ENCODE measurements at regions not wholly inside any gene's neighbourhood (a gene's known extent, or its start where the extent isn't known, plus 50 kb on each side); places are given as distances from the start of the nearest gene placed in this dataset.
A peak's percentile ranks its signal among the peaks of the same experiment; 100 is the strongest.

DNA sequence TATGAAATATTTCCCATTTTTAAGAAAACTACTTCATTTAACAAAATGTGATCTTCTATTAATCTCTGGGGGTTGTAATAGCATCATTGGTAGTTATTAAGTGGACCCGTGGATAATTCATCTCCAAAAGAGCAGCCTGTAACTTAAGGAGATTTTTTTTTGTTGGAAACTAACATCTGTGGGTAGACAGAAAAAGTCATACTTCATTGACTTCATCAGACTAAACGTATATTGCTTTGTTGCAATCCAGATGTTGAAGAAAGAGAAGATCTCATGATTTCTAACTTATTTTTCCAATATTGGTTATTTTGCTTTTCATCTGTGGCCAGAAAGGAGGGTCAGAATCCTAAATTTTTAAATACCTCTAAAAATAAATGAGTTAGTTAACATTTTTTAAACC is 296.5 kb upstream of the MIR17HG start:
- intact Hi-C loops (cut with micrococcal nuclease): no loop called here
- BruUV-seq (replicated peaks): no TSS peak
- H3K27me3 ChIP-seq (ENCODE audit: control insufficient read depth in 2 of 2, insufficient read depth in 2 of 2, low read length in 2 of 2): no peaks in the 10 kb centered on the region

More for the DNA sequence above, 296.5 kb upstream of the MIR17HG start:
- ChIA-PET CTCF (ENCODE audit: low intra/inter-chr PET ratio) (no interaction called here), POLR2A (no interaction called here)
- Histone ChIP-seq H4K20me1 (replicated peaks; ENCODE audit: control insufficient read depth, insufficient read depth, low read length) (no peaks in the 10 kb centered on the region), H3K36me3 (ENCODE audit: control insufficient read depth, insufficient read depth, low read length) (no peaks in the 10 kb centered on the region), H3K4me3 (no peak overlapping the region), H3K9me3 (replicated peaks; ENCODE audit: control insufficient read depth, insufficient read depth, low read depth, low read length) (no peaks in the 10 kb centered on the region; the same call in 1 of the 2 replicates), H3K27ac (ENCODE audit: extremely low read depth, low read depth, low read length) (no peak overlapping the region), H3K9ac (ENCODE audit: insufficient read depth in 1 of 2, low read depth in 2 of 2, low read length in 2 of 2) (no peak overlapping the region), H2AFZ (ENCODE audit: low read depth, low read length) (no peak overlapping the region), H3K4me2 (ENCODE audit: insufficient read depth, low read length) (no peak overlapping the region), H3K79me2 (ENCODE audit: control insufficient read depth, insufficient read depth, low read length) (no peaks in the 10 kb centered on the region), H3K9me1 (ENCODE audit: control insufficient read depth, insufficient read depth, low read length) (no peaks in the 10 kb centered on the region), H3K4me1 (replicated peaks in 1 of 2; ENCODE audit: control insufficient read depth in 2 of 2, insufficient read depth in 2 of 2, low read length in 2 of 2) (no peaks in the 10 kb centered on the region)
- ATAC-seq (no peak), FAIRE-seq (no peak), DNase-seq (ENCODE audit: extremely low read depth in 1 of 4, low spot score in 3 of 4) (no peak)
- TF ChIP-seq, protein P1, sequence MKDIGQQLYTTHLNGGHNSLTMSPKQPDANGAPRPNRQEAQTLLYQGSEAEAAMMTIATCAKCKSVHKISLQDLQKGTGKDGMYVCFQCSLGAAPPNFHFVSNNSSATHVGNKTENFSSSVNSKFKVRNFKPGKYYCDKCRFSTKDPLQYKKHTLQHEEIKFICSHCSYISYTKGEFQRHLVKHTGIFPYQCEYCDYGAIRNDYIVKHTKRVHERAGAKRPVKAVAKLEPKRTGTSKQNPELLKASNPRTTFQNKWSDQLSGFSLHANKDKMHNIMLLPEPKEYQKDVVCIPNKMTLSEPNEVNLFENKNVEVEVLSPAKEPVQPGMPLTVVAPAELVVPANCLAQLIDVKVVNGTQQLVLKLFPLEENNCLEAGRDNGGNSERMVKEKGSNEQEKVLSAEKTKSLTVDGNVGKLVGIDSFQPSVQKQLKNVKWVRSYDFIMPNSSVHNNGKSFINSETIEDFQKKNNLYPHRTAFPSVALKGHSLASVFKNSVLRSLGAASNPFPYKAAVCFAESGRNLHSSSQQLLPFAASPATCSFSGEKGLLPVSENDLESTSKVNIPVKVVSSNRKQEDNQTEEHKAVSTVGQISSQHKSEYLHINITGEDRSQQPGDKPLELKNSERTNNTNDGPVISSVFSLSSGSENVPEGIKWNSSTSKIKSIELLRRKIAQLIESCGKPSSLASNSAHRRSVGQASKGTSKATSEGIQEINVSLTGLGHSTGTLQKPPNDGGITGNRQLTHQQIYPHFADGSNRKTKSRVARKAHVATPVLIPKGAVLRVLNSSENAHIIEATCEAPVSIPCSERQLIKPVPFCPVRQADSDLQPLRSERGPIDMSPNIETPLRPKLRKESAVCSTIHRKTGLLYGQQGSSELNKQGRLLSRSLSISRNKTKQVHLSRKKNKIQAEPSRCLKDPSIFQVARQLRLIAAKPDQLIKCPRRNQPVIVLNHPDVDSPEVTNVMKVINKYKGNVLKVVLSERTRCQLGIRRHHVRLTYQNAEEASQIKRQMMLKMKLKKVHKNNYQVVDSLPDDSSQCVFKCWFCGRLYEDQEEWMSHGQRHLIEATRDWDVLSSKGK (CRISPR knock-in tag; IDR thresholded peaks at IDR 0.05): 0 out of 2 replicates have a peak, but pooled peaks have one; percentile 55
- no peak for TF ChIP-seq PTRF (tag; IDR thresholded peaks at IDR 0.05)
- WGBS (ENCODE audit: insufficient coverage, low coverage, missing lambda C conversion rate): 2% methylated on average over 2 of the region's 2 CpGs
- in situ Hi-C loops (cut with MboI): no loop called here

All from K562 (cell line).